Stimulated activated CD8-positive, alpha-beta memory T cell treated with anti-CD3 and anti-CD28 coated beads, Interleukin-15, amount 100 ng/mL, for 1 hour (primary cell): ENCODE measurements at regions not wholly inside any gene's neighbourhood (a gene's known extent, or its start where the extent isn't known, plus 50 kb on each side); places are given as distances from the start of the nearest gene placed in this dataset.
"Not testable (repeated sequence)": the region's sequence is repeated elsewhere in the genome, so short reads cannot be mapped to it uniquely, and the experiment has no call there.

Experiments
- DNase-seq: peaks from one replicate; pipeline ENCODE4 v3.0.0-alpha.2; 2020; ENCODE audit warnings: low read depth

DNA sequence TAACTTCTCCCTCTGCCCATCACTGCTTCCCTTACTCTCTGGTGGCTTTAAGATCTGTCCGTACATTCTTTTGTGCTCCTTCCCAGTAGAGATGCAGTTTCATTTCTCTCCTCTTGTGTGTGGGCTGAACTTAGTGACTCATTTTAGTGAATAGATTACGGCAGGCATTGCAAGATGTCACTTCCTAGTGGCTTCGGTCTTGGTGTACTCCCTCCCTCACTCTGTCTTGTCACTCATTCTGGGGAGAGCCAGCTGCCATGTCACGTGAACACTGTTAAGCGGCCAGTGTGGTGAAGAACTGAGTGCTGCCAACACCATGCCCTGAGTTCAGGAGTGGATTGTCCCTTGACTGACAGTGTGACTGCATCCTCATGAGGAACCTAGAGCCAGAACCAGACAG lies 115.9 kb downstream of the OTOR start:
- no peak for DNase-seq

DNA sequence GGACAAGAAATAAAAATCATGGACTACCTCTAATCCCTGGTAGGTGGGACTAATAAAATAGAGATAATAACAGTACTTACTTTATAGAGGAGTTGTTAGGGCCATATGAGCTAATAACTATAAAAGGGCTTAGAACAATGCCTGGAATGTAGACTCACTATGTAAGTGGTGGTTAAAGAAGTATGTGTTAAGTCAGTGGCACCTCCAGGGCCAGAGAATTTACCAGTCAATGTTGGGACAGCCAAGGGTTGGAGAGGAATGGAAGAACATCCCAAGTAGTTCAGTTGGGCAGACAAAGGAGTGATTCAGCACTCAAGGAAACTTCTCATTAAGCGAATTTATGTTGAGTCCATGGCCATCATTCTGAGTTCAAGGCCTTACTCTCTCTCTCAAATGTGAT lies 116.8 kb downstream of the OTOR start:
- no peak for DNase-seq

DNA sequence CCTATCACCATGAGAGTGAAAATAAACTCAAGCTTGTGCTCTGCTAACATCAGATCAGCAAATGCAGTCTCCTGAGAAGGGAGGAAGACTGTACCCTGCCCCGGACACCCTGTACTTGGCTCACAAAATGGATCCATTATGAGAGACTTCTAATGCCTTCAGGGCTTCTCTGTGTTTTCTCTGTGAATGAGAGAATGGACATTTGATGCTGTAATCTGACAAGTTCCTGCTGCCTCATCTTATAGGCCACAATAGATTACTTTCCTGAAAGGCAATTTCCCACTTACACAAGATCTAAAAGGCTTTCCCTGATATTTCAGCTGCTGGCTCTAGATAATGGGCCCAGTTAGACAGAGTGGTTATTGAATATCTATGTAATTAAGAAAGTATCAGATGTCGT lies 117.2 kb downstream of the OTOR start:
- DNase-seq, result no peak

DNA sequence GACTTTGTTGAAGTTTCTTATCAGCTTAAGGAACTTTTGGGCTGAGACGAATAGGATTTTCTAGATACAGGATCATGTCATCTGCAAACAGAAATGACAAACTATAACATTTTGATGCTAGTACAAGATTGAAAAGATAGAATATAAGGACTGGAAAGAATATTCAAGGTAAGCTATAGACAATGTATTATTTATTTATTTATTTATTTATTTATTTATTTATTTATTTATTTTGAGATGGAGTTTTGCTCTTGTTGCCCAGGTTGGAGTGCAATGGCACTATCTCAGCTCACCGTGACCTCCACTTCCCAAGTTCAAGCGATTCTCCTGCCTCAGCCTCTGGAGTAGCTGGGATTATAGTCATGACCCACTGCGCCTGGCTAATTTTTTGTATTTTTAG lies 125.0 kb downstream of the OTOR start:
- DNase-seq, result not testable (repeated sequence)

DNA sequence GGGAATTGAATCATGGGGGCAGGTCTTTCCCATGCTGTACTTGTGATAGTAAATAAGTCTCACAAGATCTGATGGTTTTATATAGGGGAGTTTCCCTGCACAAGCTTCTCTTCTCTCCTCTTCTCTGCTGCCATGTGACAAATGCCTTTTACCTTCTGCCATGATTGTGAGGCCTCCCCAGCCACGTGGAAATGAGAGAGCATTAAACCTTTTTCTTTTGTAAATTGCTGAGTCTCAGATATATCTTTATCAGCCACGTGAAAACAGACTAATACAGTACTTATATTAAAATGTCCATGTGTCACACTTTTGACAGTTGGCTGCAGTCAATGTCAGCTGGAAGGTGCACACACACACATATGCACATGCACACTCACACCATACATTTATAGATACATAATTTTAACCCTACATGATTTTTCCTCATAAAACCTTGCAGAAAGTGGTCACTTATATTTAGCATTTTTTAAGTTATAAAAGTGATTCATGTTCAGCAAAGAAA lies 128.9 kb downstream of the OTOR start:
- DNase-seq, result no peak

DNA sequence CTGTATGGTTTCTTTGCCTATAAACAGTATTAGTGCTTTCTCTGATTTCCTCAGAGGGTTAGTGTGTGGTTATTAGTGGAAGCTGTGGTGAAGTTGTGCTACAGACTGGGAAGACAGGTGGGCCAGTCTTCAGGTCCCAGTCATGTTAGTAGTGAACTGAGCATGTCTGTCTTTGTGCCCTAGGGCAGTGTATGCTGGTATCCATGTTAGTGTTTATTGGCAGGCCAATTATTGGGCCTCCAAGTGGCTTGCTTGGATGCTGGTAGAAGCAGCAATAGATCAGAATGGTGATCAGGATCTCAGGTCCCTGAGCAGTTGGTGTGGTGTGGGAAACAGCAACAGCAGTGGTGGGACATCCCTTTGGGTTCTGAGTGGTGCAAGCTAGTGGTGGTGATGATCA lies 137.6 kb downstream of the OTOR start:
- no peak for DNase-seq

DNA sequence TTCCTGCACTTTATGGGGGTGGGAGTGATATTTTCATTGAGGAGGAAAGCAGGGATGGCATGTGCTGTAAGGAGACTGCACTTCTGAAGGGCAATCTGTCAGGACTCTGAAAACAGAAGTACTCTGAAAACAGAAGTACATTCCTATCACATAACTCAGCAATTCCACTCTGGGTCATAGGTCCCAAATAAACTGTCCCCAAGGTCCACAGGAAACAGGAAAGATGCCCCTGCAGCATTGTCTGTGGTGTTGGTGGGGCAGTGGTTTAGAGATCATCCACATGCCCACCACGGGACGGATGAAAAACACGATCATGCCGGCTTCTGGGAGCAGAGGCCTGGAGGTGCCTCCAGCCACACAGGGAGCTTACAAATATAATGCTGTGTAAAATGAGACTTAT lies 150.3 kb downstream of the OTOR start:
- no peak for DNase-seq

DNA sequence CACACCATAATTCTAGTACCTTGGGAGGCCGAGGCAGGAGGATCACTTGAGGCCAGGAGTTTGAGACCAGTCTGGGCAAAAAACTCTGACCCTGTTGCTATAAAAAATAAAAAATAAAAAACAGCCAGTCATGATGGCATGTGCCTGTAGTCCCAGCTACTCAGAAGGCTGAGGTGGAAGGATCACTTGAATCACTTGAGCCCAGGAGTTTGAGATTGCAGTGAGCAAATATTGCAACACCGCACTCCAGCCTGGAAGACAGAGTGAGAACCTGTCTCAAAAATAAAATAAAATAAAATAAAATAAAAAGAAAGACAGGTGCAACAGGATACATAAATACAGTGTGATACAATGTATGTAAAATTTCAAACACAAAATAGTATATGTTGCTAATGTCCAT lies 154.5 kb downstream of the OTOR start:
- no peak for DNase-seq

DNA sequence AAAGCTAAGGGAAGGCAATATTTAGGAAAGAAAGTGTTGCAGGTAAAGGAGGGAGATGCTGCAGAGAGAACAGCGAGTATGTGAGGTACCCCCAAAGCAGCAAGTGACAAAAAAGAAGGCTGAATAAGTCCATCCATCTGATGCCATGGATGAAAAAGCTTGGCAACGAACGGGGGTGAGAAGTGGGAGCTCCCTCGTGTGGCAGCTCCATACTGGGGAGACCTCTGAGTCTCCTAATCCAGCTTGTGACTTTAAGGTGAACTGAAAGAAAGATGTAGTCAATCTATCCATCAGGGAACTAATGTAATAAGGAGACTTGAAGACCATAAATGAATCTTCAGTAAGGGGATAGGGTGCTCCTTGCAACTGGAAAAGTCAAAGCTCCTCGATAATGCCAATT lies 156.6 kb downstream of the OTOR start:
- no peak for DNase-seq

DNA sequence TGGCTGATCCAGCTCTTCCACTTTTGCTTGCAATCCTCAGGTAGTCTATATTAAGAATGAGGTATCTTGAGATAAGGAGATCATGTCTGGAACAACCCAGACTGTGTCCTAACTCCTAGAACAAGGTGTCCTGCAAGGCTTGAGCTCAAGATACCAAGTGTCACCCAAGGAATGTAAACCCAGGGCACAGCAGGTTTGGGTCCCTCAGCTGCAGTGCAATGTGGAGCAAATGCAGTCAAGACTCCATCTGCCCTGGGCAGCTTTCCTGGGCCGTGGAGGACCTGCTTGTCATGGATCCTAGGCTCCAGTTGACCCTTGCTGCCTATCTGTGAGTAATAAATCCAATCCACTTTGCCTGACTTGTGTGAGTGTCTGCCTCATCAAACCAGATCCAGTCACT lies 166.1 kb downstream of the OTOR start:
- no peak for DNase-seq

DNA sequence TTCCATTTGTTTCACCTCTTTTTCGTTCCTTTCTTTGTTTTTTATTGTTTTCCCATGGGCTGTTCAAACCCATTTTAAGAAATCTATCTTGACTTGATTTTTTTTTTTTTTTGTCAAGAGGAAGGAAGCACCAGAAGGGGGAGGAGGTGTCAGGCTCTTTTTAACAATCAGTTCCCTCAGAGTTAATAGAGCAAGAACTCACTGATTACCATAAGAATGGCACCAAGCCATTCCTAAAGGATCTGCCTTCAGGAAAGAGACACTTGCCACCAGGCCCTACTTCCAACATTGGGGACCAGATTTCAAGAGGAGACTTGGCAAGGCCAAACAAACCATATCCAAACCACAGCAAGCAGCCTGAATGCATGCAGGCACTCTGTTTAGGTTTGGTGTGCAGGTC lies 168.0 kb downstream of the OTOR start:
- no peak for DNase-seq

DNA sequence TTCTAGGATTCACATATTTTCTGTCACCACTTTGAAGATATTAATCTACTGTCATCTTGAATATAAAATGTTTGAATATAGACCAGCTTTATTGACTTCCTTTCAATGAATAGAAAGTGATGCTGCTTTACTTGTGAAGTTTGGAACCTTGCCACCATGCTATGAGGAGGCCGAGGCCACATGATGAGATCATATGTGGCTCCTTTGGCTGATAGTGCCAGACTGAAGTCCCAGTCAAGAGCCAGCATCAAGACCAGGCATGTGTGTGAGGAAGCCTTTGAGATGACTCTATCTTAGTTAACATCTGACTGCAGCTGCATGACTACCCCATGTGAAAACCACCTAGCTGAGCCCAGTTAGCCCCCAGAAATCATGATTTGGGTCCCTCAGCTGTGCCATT lies 169.5 kb downstream of the OTOR start:
- DNase-seq, result no peak

DNA sequence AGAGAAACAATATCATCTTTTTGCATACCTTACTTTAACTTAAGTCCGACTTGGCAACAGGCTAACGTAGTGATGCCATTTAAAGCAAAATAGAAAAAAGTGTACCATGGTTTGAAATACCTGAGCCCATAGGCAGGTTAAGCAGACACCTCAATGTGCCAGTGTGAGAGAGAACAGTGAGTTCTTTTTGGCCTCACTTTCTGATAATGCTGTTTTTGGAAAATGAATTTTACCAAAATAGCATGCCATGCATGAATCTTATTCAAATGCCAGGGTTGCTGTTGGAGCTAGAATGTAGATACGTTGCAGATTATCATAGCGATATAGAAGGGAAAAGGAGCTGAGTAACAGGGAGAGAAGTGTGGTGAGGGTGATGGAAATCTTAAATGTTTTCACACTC lies 170.2 kb downstream of the OTOR start:
- DNase-seq, result no peak

DNA sequence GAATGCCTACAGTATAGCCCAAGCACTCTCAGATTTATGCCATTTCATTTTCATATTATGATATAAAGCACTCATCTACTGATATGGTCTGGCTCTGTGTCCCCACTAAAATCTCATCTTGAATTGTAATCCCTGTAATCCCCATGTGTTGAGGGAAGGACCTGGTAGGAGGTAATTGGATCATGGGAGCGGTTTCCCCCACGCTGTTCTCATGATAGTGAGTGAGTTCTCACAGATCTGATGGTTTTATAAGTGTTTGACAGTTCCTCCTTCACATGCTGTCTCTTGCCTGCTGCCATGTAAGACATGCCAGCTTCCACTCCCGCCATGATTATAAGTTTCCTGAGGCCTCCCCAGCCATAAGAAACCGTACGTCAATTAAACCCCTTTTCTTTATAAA lies 171.7 kb downstream of the OTOR start:
- no peak for DNase-seq

DNA sequence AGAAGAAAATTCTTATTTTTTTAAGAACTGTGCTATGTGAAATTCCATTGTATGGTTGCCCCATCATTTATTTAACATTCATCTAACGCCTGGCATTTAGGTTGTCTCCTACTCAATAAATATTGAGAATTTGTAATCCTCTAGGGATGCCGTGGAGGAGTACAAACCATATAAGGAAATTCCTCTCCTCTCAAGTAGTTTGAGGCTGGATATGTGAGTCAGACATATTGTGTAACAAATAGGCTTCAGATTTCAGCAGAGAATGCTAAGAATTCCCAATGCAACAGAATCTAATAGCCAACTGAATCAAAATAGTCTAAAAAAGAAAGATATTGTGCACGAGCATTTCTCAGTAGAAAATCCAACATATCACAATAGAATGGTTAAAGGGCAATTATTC lies 174.7 kb downstream of the OTOR start:
- no peak for DNase-seq

DNA sequence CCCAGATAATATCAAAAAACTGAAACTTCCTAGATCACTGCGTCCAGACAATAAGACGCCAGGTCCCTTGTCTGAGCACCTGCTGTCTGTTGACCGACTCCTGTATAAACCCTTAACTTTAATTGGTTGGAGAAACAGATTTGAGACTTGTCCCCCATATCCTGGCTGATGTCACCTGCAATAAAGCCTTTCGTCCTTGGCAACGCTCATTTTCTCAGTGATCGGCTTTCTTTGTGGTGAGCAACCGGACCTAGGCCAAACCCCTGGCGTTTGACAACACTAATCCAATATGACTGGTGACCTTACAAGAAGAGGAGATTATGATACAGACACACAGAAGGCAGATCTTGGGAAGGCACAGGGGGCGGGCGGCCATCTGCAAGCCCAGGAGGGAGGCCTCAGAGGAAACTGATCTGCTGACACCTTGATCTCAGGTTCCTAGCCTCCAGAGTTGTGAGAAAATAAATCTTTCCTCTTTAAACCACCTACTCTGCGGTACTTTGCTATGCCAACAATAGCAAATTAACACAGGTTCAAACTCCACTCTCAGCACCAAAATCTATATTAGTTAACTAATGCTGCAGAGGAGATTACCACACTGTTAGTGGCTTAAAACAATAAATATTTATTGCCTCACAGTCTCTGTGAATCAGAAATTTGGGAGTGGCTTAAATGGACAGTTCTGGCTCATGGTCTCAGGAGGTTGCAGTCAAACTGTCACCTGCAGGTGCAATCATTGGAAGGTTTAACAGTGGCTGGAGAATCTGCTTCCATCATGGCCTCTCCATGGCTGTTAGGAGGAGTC lies 178.7 kb downstream of the OTOR start:
- DNase-seq, result no peak

DNA sequence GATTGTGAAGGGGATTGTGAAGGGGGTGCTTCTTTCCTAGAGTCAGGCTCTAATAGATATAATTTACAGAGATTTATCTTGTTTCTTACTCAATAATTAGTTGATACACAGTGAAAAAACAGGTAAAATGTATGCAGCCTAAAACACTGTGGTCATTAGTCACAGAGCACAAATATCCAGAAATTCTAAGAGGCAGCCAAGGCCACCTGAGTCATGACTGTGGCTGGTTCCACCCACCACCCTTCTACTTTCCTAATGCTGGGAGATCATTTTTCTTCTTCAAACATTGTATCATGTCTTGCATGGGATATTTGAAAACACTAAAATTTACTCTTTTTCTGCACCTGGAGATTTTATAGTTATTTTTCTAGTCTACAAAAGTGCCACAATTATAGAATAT lies 181.6 kb downstream of the OTOR start:
- DNase-seq, result no peak

DNA sequence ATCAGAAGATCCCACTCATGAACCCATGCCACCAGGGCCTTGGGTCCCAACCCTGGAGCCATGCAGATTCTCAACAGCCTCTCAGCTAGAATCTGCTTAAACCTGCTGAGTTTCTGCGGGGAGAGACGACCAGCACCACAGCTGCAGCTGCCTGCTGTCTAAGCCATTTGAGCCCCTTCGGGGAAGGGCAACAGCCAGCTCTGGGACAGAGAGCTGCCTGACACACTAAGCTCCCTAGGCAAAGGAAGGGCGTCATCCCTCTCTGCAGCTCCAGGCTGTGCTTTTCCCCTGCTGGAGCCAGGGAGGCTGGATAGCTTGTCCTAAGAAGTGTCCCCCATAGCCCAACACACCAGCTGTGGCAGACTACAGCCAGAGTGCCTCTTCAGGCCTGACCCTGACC lies 182.5 kb downstream of the OTOR start:
- DNase-seq, result no peak

DNA sequence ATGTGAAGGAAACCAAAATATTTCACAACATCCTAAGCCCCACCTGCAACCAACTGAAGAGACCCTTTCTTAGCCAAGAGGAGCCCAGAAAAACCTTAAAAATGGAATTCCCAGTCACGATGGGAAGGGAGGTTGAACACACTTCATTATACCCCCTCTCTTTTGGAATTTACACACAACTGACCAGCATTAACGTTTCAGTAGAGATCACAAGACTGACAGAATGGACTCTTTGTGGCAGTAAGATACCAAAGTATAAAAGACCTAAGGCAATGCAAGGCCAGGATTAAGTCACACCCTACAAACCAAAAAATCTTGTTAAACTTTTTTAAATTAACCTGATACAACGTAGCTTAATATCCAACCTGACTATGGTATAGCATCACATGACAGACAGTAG lies 190.9 kb downstream of the OTOR start:
- no peak for DNase-seq

DNA sequence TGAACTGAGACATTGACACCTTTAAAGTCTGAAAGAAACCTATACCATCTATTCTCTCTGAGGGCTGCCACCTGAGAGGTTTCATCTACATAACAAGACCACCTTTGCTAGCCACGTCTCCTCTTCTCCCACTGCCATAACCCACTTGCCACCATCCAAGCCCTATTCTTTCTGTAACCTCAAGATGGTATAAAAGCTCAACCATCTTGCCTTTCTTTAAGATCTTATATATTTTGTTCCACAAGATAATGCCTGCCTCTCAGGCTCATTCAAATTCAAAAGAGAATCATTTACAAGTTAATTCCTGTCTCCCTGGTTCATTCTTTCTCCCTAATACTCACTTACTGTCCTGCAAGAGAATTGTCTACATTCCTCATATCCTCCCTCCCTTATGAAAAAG lies 192.5 kb downstream of the OTOR start:
- no peak for DNase-seq

DNA sequence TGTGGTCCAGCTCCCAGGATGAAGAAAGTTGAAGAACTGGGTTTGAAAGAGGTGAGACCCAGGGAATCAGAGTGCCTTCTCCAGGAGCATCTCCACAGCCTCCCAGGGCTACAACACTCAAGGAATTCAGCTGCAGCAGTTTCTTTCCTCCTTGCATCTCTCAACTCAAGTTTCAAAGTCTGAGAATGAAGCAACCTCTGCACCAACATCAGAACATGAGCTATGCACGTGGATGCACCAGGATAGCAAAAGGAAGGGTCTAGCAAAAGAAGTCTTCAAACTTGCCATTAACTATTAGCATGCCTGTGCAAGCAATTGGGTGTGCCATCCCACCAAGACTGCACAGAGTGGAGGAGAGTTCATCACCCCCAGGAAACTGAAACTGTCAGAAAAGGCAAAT lies 193.9 kb downstream of the OTOR start:
- DNase-seq, result no peak

DNA sequence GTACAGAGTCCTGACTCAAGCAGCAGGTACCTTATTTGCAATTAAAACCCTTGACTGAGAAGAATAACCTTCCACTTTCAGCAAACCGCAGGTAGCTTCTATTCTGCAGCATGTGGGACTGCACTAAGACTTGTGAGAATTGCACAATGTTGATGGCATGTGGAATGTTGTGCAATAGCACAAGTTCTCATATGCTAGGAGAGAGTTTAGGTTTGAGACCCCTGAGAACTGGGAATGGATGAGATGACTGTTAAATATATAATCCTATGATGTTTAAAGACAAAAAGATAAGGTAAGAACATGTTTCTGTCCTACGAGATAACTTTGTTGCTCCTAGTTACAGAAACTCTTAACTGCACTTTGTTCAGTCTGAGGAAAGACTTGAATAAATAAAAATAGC lies 194.6 kb downstream of the OTOR start:
- DNase-seq, result no peak

DNA sequence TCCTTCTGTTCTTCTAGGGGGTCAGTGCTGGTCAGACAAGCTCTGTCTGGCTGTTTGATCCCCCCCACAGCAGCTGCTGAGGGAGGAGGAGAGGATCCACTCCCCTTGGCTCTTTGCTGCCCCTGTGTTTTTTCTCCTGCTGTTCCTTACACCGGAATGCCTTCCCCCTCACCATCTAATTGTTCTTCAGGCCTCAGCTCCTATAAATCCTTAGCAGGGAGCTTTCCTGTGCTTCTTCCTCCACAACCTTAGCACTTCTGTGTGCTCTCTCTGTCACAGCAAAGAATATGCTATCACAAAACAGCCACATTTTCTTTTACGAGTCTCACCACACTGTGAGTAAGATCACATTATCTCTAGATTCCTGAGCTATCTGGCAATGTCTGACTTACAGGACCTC lies 196.6 kb downstream of the OTOR start:
- DNase-seq, result no peak

DNA sequence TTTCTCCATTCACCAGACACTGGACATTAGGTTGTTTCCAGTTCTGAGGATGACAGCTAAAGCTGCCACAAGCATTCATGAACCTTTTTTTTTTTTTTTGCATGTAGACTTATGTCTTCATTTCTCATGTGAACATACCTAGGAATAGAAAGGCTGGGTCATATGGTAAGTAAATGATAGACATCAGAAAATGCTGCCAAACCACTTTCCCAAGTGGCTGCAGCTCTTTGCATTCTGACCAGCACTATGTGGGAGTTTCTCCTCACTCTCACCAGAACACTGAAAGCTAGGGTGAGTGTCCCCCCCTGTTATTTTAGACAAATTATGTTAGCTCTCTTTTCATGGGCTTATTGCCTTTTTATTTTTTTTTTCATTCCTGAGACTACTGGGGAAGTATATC lies 197.5 kb downstream of the OTOR start:
- DNase-seq, result no peak
